HUES6 (cell line): ENCODE measurements at regions not wholly inside any gene's neighbourhood (a gene's known extent, or its start where the extent isn't known, plus 50 kb on each side); places are given as distances from the start of the nearest gene placed in this dataset.
"Not testable (repeated sequence)": the region's sequence is repeated elsewhere in the genome, so short reads cannot be mapped to it uniquely, and the experiment has no call there.

ENCODE experiments used
- H3K27ac ChIP-seq: 2 replicates; pipeline ENCODE4 v1.7.0; 2013; ENCODE audit warnings: low read depth, mild to moderate bottlenecking, low read length, inconsistent platforms
- H3K27me3 ChIP-seq: 2 replicates; pipeline ENCODE4 v1.6.1; 2013; ENCODE audit warnings: low read length; ENCODE audit not compliant: control insufficient read depth, insufficient read depth
- H3K36me3 ChIP-seq: 2 replicates; pipeline ENCODE4 v1.6.1; 2013; ENCODE audit warnings: low read length; ENCODE audit not compliant: control insufficient read depth, insufficient read depth
- H3K4me1 ChIP-seq: 2 replicates; pipeline ENCODE4 v1.6.1; 2013; ENCODE audit warnings: low read length; ENCODE audit not compliant: control insufficient read depth, insufficient read depth
- H3K4me3 ChIP-seq: 2 replicates; pipeline ENCODE4 v1.5.1; 2013; ENCODE audit warnings: low read depth, low read length
- H3K9ac ChIP-seq: one replicate; pipeline ENCODE4 v1.6.1; 2013; ENCODE audit warnings: mild to moderate bottlenecking, low read length
- H3K9me3 ChIP-seq: 2 replicates; pipeline ENCODE4 v1.6.1; 2013; ENCODE audit warnings: low read depth, low read length; ENCODE audit not compliant: control insufficient read depth, insufficient read depth

DNA sequence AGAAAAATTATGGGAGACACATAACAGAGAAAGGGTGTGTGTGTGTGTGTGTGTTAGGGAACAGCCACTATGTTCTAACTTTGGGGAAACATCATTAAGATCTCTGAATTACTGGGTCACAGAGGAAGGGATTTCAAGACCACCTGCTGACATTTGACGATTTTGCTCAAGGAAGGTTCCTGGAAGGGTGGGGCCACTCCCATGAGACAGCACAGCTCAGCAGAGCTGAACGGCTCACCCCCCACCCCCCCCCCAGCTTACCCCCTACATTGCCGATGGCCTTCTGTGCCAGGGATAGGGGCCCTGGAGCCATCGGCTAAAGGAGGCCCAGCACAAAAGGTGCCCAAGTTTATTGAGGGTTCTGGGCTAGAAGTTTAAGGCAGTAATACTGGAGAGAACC, 122.4 kb downstream of the NPIPB11 start:
- not testable (repeated sequence) for H3K36me3 ChIP-seq, H3K27me3 ChIP-seq, H3K27ac ChIP-seq, H3K4me3 ChIP-seq, H3K4me1 ChIP-seq, H3K9ac ChIP-seq, H3K9me3 ChIP-seq

GRCh38 chr16:29278097-29278871, 128.2 kb downstream of the NPIPB11 start:
- not testable (repeated sequence) for H3K4me3 ChIP-seq, H3K36me3 ChIP-seq, H3K4me1 ChIP-seq, H3K9me3 ChIP-seq, H3K27me3 ChIP-seq, H3K9ac ChIP-seq, H3K27ac ChIP-seq

GRCh38 chr16:29276446-29276845, 130.1 kb downstream of the NPIPB11 start:
- H3K9ac ChIP-seq, H3K4me1 ChIP-seq, H3K4me3 ChIP-seq, H3K27ac ChIP-seq, H3K27me3 ChIP-seq, H3K9me3 ChIP-seq, H3K36me3 ChIP-seq: not testable (repeated sequence)

- not testable (repeated sequence) for H3K9ac ChIP-seq, H3K4me3 ChIP-seq, H3K9me3 ChIP-seq
Observed at GRCh38 chr16:29274055-29275035, 132.2 kb downstream of the NPIPB11 start.

DNA sequence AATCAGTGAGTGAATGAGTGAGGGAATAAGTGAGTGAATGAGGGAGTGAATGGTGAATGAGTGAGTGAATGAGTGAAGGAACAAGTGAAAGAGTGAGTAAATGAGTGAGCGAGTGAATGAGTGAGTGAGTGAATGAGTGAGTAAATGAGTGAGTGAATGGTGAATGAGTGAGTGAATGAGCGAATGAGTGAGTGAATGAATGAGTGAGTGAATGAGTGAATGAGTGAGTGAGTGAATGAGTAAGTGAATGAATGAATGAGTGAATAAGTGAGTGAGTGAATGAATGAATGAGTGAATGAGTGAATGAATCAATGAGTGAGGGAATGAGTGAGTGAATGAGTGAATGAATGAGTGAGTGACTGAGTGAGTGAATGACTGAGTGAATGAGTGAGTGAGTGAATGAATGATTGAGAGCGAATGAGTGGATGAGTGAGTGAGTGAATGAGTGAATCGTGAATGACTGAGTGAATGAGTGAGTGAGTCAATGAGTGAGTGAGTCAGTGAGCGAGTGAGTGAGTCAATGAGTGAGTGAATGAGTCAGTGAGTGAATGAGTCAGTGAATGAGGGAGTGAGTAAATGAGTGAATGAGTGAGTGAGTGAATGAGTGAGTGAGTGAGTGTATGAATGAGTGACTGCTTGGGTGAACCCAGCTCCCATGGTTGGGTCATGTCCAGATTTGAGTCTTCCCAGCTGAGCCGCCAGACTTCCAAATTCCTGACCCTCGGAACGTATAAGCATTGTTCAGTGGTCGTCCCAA, 133.0 kb downstream of the NPIPB11 start:
- H3K9me3 ChIP-seq, H3K4me1 ChIP-seq, H3K9ac ChIP-seq, H3K4me3 ChIP-seq, H3K36me3 ChIP-seq, H3K27me3 ChIP-seq, H3K27ac ChIP-seq: not testable (repeated sequence)

More at GRCh38 chr16:29274055-29275035, 132.2 kb downstream of the NPIPB11 start:
- not testable (repeated sequence) for H3K36me3 ChIP-seq, H3K27me3 ChIP-seq, H3K4me1 ChIP-seq, H3K27ac ChIP-seq

- H3K4me3 ChIP-seq, H3K9me3 ChIP-seq, H3K4me1 ChIP-seq, H3K36me3 ChIP-seq, H3K27ac ChIP-seq, H3K27me3 ChIP-seq, H3K9ac ChIP-seq: not testable (repeated sequence)
Observed at GRCh38 chr16:29271721-29272675, 134.5 kb downstream of the NPIPB11 start.

- H3K27me3 ChIP-seq, H3K9ac ChIP-seq, H3K4me3 ChIP-seq, H3K4me1 ChIP-seq, H3K9me3 ChIP-seq, H3K36me3 ChIP-seq, H3K27ac ChIP-seq: not testable (repeated sequence)
Observed at GRCh38 chr16:29270923-29271322, 135.6 kb downstream of the NPIPB11 start.

GRCh38 chr16:29270033-29270432, 136.5 kb downstream of the NPIPB11 start:
- H3K27ac ChIP-seq, H3K4me3 ChIP-seq, H3K27me3 ChIP-seq, H3K36me3 ChIP-seq, H3K4me1 ChIP-seq, H3K9ac ChIP-seq, H3K9me3 ChIP-seq: not testable (repeated sequence)

- H3K9ac ChIP-seq, H3K9me3 ChIP-seq, H3K4me1 ChIP-seq, H3K36me3 ChIP-seq, H3K4me3 ChIP-seq, H3K27me3 ChIP-seq, H3K27ac ChIP-seq: not testable (repeated sequence)
Observed at GRCh38 chr16:29269192-29269811, 137.2 kb downstream of the NPIPB11 start.

- H3K4me3 ChIP-seq, H3K27me3 ChIP-seq, H3K9ac ChIP-seq, H3K4me1 ChIP-seq, H3K9me3 ChIP-seq, H3K36me3 ChIP-seq, H3K27ac ChIP-seq: not testable (repeated sequence)
Observed at GRCh38 chr16:29268785-29269191, 137.7 kb downstream of the NPIPB11 start.
